ENCODE measurements at regions not wholly inside any gene's neighbourhood (a gene's known extent, or its start where the extent isn't known, plus 50 kb on each side); places are given as distances from the start of the nearest gene placed in this dataset.

GRCh38 chr3:120502116-120502515 is 51.3 kb upstream of the FSTL1 start:
- TF ChIP-seq CTCF (IDR thresholded peaks at IDR 0.05; ENCODE audit: extremely low read depth in 1 of 2, insufficient read depth in 1 of 2, low read depth in 1 of 2, low read length in 2 of 2): no peak
- TF ChIP-seq MAX (IDR thresholded peaks at IDR 0.05; ENCODE audit: insufficient read depth, insufficient read length): no peak
- no peak for TF ChIP-seq POLR2AphosphoS5 (IDR thresholded peaks at IDR 0.05; ENCODE audit: insufficient read depth, low read depth, low read length)
- no peak for TF ChIP-seq EZH2 (IDR thresholded peaks at IDR 0.05; ENCODE audit: borderline replicate concordance, low read depth, low read length, severe bottlenecking)
- TF ChIP-seq MYC (IDR thresholded peaks at IDR 0.05; ENCODE audit: low read depth, low read length): no peak
- TF ChIP-seq JUN (IDR thresholded peaks at IDR 0.05; ENCODE audit: borderline replicate concordance, insufficient read depth, insufficient read length, low read depth): no peak
- TF ChIP-seq POLR2A (IDR thresholded peaks at IDR 0.05; ENCODE audit: low read depth, low read length): no peak
- TF ChIP-seq GATA2 (IDR thresholded peaks at IDR 0.05; ENCODE audit: insufficient read depth, insufficient read length, low read depth, low read length): no peak
- no peak for TF ChIP-seq FOS (IDR thresholded peaks at IDR 0.05; ENCODE audit: borderline replicate concordance, insufficient read depth, low read length)
